ENCODE measurements at regions not wholly inside any gene's neighbourhood (a gene's known extent, or its start where the extent isn't known, plus 50 kb on each side); places are given as distances from the start of the nearest gene placed in this dataset.
A peak's percentile ranks its signal among the peaks of the same experiment; 100 is the strongest.

DNA sequence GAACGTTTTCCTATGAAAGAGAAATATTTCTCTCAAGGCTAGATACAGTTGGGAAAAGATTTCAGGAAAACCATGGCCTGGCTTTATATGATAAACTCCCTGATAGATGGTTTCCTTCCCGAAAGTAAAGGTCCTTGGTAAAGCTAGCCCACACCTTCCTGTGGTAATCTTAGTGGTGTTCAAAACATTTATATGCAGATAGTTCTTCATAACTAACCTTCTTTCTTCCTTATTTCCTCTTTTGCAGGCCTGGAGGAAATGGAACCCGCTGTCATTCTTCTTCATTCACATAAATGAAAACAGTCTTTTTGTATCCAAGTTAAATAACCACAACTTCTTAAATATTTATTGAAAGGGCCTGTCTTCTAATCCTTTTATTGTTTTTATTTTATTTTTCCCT, 474.0 kb upstream of the ACTBL2 start:
- Histone ChIP-seq H4K8ac (ENCODE audit: low read depth, low read length) (no peak overlapping the region), H2BK5ac (ENCODE audit: low read length) (no peak overlapping the region), H3K18ac (ENCODE audit: low read length) (no peak overlapping the region), H3K27me3 (ENCODE audit: control insufficient read depth in 3 of 3, insufficient read depth in 3 of 3, low read depth in 1 of 3, low read length in 3 of 3) (no peaks in the 10 kb centered on the region), H3K9me3 (replicated peaks in 1 of 2; ENCODE audit: control insufficient read depth in 2 of 2, insufficient read depth in 1 of 2, low read depth in 1 of 2, low read length in 2 of 2) (no peaks in the 10 kb centered on the region), H3K23ac (ENCODE audit: low read depth, low read length, poor library complexity) (no peak overlapping the region), H3K4me3 (ENCODE audit: low read length in 2 of 2) (no peak overlapping the region), H2AFZ (ENCODE audit: low read length) (no peak overlapping the region), H3K14ac (ENCODE audit: low read length) (no peak overlapping the region), H3K4me1 (ENCODE audit: control insufficient read depth in 2 of 2, insufficient read depth in 1 of 2, low read depth in 1 of 2, low read length in 2 of 2) (no peaks in the 10 kb centered on the region), H3K9ac (ENCODE audit: low read depth, low read length, poor library complexity) (no peak overlapping the region), H4K91ac (ENCODE audit: low read depth, low read length, poor library complexity) (no peak overlapping the region), H2BK120ac (ENCODE audit: low read depth, low read length) (no peak overlapping the region), H3K36me3 (replicated peaks in 1 of 2; ENCODE audit: control insufficient read depth in 2 of 2, insufficient read depth in 2 of 2, low read length in 2 of 2) (no peaks in the 10 kb centered on the region), H3K4ac (ENCODE audit: low read length) (no peak overlapping the region), H3K4me2 (ENCODE audit: insufficient read depth, low read length, poor library complexity, severe bottlenecking) (no peak overlapping the region), H3K79me1 (ENCODE audit: low read depth, low read length) (no peaks in the 10 kb centered on the region), H2AK5ac (ENCODE audit: low read depth, low read length) (no peak overlapping the region), H3K27ac (replicated peaks; ENCODE audit: low read length) (no peak overlapping the region), H2BK15ac (ENCODE audit: low read length) (no peak overlapping the region), H2BK12ac (ENCODE audit: low read length) (no peak overlapping the region)
- no peak for DNase-seq (ENCODE audit: low spot score)
- no CpG with 5 or more reads among the region's 3 CpGs for WGBS, 2 donors (ENCODE audit: extremely low coverage in 2 of 2, insufficient read length in 2 of 2, insufficient replicate concordance in 1 of 2)

DNA sequence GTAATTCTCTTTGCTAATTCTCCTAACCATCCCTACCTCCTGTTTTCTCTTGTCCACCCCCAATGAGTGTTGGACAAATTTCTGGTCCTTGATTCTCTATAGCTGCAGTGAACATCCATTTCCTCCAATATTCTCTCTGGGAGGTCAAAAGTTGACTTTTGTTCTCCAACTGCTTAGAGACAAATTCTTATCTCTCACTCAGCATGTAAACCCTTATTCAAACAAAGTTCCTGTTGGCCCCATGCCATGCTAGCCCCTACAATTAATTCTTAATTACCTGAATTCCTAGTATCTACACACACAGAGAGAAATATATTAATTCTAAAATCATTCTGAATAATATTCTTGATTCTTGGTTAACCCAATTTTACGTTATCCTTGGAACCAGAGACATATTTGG, 472.9 kb upstream of the ACTBL2 start:
- WGBS, 2 donors (ENCODE audit: extremely low coverage in 2 of 2, insufficient read length in 2 of 2, insufficient replicate concordance in 1 of 2), result no CpG with 5 or more reads among the region's 1 CpG
- no peaks in the 10 kb centered on the region for H3K27me3 ChIP-seq (ENCODE audit: control insufficient read depth in 3 of 3, insufficient read depth in 3 of 3, low read depth in 1 of 3, low read length in 3 of 3)
- H3K4me1 ChIP-seq (ENCODE audit: control insufficient read depth in 2 of 2, insufficient read depth in 1 of 2, low read depth in 1 of 2, low read length in 2 of 2), result peaks cover 3% of the 10 kb centered on the region in 2 donors
- H2AK5ac ChIP-seq (ENCODE audit: low read depth, low read length), result no peak overlapping the region
- no peak overlapping the region for H2BK5ac ChIP-seq (ENCODE audit: low read length)
- H4K91ac ChIP-seq (ENCODE audit: low read depth, low read length, poor library complexity), result no peak overlapping the region
- H3K14ac ChIP-seq (ENCODE audit: low read length), result no peak overlapping the region
- H4K8ac ChIP-seq (ENCODE audit: low read depth, low read length), result no peak overlapping the region
- no peak overlapping the region for H3K4me3 ChIP-seq (ENCODE audit: low read length in 2 of 2)
- no peak overlapping the region for H2BK120ac ChIP-seq (ENCODE audit: low read depth, low read length)
- H3K18ac ChIP-seq (ENCODE audit: low read length), result no peak overlapping the region
- no peak overlapping the region for H3K27ac ChIP-seq (replicated peaks; ENCODE audit: low read length)
- no peaks in the 10 kb centered on the region for H3K36me3 ChIP-seq (replicated peaks in 1 of 2; ENCODE audit: control insufficient read depth in 2 of 2, insufficient read depth in 2 of 2, low read length in 2 of 2)
- H3K9ac ChIP-seq (ENCODE audit: low read depth, low read length, poor library complexity), result no peak overlapping the region
- no peak overlapping the region for H2BK12ac ChIP-seq (ENCODE audit: low read length)
- H3K9me3 ChIP-seq (replicated peaks in 1 of 2; ENCODE audit: control insufficient read depth in 2 of 2, insufficient read depth in 1 of 2, low read depth in 1 of 2, low read length in 2 of 2), result no peaks in the 10 kb centered on the region
- H3K23ac ChIP-seq (ENCODE audit: low read depth, low read length, poor library complexity), result no peak overlapping the region
- no peak overlapping the region for H3K4ac ChIP-seq (ENCODE audit: low read length)
- DNase-seq (ENCODE audit: low spot score), result no peak
- no peaks in the 10 kb centered on the region for H3K79me1 ChIP-seq (ENCODE audit: low read depth, low read length)
- H2AFZ ChIP-seq (ENCODE audit: low read length), result no peak overlapping the region
- H2BK15ac ChIP-seq (ENCODE audit: low read length), result no peak overlapping the region
- no peak overlapping the region for H3K4me2 ChIP-seq (ENCODE audit: insufficient read depth, low read length, poor library complexity, severe bottlenecking)

DNA sequence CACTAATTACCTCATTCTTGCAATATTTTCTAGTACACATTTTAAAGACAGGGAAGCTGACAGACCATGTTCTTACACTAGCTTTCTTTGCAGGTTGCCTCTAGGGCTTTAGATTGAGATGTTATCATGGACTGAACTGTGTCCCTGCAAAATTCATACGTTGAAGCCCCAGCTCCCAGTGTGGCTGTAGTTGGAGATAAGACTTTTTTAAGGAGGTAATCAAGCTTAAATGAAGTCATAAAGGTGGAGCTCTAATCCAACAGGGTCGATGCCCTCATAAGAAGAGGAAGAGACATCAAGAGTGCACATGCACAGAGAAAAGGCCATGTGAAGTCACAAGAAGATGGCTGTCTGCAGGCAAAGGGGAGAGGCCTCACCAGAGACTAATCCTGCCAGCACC, 471.2 kb upstream of the ACTBL2 start:
- H3K4me2 ChIP-seq (ENCODE audit: insufficient read depth, low read length, poor library complexity, severe bottlenecking), result no peak overlapping the region
- H3K36me3 ChIP-seq (replicated peaks in 1 of 2; ENCODE audit: control insufficient read depth in 2 of 2, insufficient read depth in 2 of 2, low read length in 2 of 2), result no peaks in the 10 kb centered on the region
- no peak overlapping the region for H3K4me3 ChIP-seq (ENCODE audit: low read length in 2 of 2)
- H3K18ac ChIP-seq (ENCODE audit: low read length), result no peak overlapping the region
- H3K4ac ChIP-seq (ENCODE audit: low read length), result no peak overlapping the region
- no CpG with 5 or more reads among the region's 2 CpGs for WGBS, 2 donors (ENCODE audit: extremely low coverage in 2 of 2, insufficient read length in 2 of 2, insufficient replicate concordance in 1 of 2)
- no peak overlapping the region for H4K91ac ChIP-seq (ENCODE audit: low read depth, low read length, poor library complexity)
- H2BK15ac ChIP-seq (ENCODE audit: low read length), result no peak overlapping the region
- H3K79me1 ChIP-seq (ENCODE audit: low read depth, low read length), result no peaks in the 10 kb centered on the region
- peaks cover 3 to 4% of the 10 kb centered on the region in 2 donors for H3K4me1 ChIP-seq (ENCODE audit: control insufficient read depth in 2 of 2, insufficient read depth in 1 of 2, low read depth in 1 of 2, low read length in 2 of 2)
- no peaks in the 10 kb centered on the region for H3K9me3 ChIP-seq (replicated peaks in 1 of 2; ENCODE audit: control insufficient read depth in 2 of 2, insufficient read depth in 1 of 2, low read depth in 1 of 2, low read length in 2 of 2)
- H2BK12ac ChIP-seq (ENCODE audit: low read length), result no peak overlapping the region
- H2BK5ac ChIP-seq (ENCODE audit: low read length), result no peak overlapping the region
- H4K8ac ChIP-seq (ENCODE audit: low read depth, low read length), result no peak overlapping the region
- H3K9ac ChIP-seq (ENCODE audit: low read depth, low read length, poor library complexity), result no peak overlapping the region
- no peak overlapping the region for H2AK5ac ChIP-seq (ENCODE audit: low read depth, low read length)
- no peak overlapping the region for H3K14ac ChIP-seq (ENCODE audit: low read length)
- H3K23ac ChIP-seq (ENCODE audit: low read depth, low read length, poor library complexity), result no peak overlapping the region
- H3K27me3 ChIP-seq (ENCODE audit: control insufficient read depth in 3 of 3, insufficient read depth in 3 of 3, low read depth in 1 of 3, low read length in 3 of 3), result no peaks in the 10 kb centered on the region
- no peak overlapping the region for H3K27ac ChIP-seq (replicated peaks; ENCODE audit: low read length)
- H2BK120ac ChIP-seq (ENCODE audit: low read depth, low read length), result no peak overlapping the region
- peak overlapping the region; percentile 46 for H2AFZ ChIP-seq (ENCODE audit: low read length)
- DNase-seq (ENCODE audit: low spot score), result no peak

DNA sequence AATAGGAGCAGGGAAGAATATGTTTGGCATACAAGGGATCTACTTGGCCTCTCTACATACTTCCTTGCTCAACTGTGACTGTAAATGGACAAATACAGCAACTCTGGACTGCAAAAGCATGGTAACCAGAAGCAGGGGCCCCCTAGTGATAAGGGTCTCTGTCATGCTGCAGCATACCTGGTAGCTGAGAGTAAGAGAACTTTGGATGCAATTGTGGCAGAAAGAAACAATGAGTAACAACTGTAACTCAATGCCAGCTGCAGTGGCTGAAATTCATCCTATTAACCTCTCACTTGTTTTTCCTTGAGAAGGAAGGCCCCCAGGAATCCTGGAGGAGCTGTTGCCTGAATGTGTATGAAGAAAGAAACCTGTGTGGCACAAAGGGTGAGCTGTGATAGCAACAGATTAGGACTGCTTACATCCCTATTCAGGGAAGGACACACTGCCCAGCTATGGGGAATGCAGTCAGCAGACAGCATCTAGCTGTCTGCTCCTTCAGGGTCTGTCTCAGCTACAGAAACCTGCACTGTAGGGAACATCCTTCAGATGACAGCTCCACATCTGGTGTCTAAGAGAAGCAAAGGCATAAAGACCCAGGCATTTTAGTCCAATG, 468.1 kb upstream of the ACTBL2 start:
- Histone ChIP-seq H2BK5ac (ENCODE audit: low read length) (no peak overlapping the region), H3K18ac (ENCODE audit: low read length) (no peak overlapping the region), H3K36me3 (replicated peaks in 1 of 2; ENCODE audit: control insufficient read depth in 2 of 2, insufficient read depth in 2 of 2, low read length in 2 of 2) (no peaks in the 10 kb centered on the region), H2BK12ac (ENCODE audit: low read length) (no peak overlapping the region), H3K27ac (replicated peaks; ENCODE audit: low read length) (no peak overlapping the region), H3K4me1 (ENCODE audit: control insufficient read depth in 2 of 2, insufficient read depth in 1 of 2, low read depth in 1 of 2, low read length in 2 of 2) (peaks cover 3 to 4% of the 10 kb centered on the region in 2 donors), H3K14ac (ENCODE audit: low read length) (no peak overlapping the region), H2AK5ac (ENCODE audit: low read depth, low read length) (no peak overlapping the region), H3K9me3 (replicated peaks in 1 of 2; ENCODE audit: control insufficient read depth in 2 of 2, insufficient read depth in 1 of 2, low read depth in 1 of 2, low read length in 2 of 2) (peaks cover 0 to 2% of the 10 kb centered on the region in 2 donors), H3K79me1 (ENCODE audit: low read depth, low read length) (no peaks in the 10 kb centered on the region), H3K27me3 (ENCODE audit: control insufficient read depth in 3 of 3, insufficient read depth in 3 of 3, low read depth in 1 of 3, low read length in 3 of 3) (no peaks in the 10 kb centered on the region), H2BK120ac (ENCODE audit: low read depth, low read length) (no peak overlapping the region), H2AFZ (ENCODE audit: low read length) (peak overlapping the region; percentile 31), H3K23ac (ENCODE audit: low read depth, low read length, poor library complexity) (no peak overlapping the region), H4K91ac (ENCODE audit: low read depth, low read length, poor library complexity) (no peak overlapping the region), H2BK15ac (ENCODE audit: low read length) (no peak overlapping the region), H3K4me2 (ENCODE audit: insufficient read depth, low read length, poor library complexity, severe bottlenecking) (no peak overlapping the region), H4K8ac (ENCODE audit: low read depth, low read length) (no peak overlapping the region), H3K4ac (ENCODE audit: low read length) (no peak overlapping the region), H3K4me3 (ENCODE audit: low read length in 2 of 2) (no peak overlapping the region), H3K9ac (ENCODE audit: low read depth, low read length, poor library complexity) (no peak overlapping the region)
- no peak for DNase-seq (ENCODE audit: low spot score)

Measured in neuronal stem cell (in vitro differentiated cells).